Tibial artery (tissue), 4 donors: ENCODE measurements at regions not wholly inside any gene's neighbourhood (a gene's known extent, or its start where the extent isn't known, plus 50 kb on each side); places are given as distances from the start of the nearest gene placed in this dataset.

Experiments used
- DNase-seq, 2 donors: peaks; one replicate each; pipeline ENCODE4 v3.0.0-alpha.2; 2019
- H3K27ac ChIP-seq, 2 donors: fragments of 200-600 bp; sonication (generic) in 1 of 2; 1 replicate in 1 of 2; 2 replicates in 1 of 2; pipeline ENCODE4 v1.5.1; 2018 to 2019; ENCODE audit warnings: mild to moderate bottlenecking in 1 of 2
- H3K27me3 ChIP-seq, 2 donors: fragments of 200-600 bp; sonication (generic) in 1 of 2; one replicate each; pipeline versions ENCODE4 v1.5.1 to v1.6.0; 2016 to 2019
- H3K36me3 ChIP-seq, 3 donors: fragments of 200-600 bp; sonication (generic) in 2 of 3; one replicate each; pipeline ENCODE4 v1.5.1; 2016 to 2019; ENCODE audit warnings: mild to moderate bottlenecking in 2 of 3
- H3K4me1 ChIP-seq, 4 donors: fragments of 200-600 bp; sonication (generic) in 2 of 4; 1 replicate in 3 of 4; 2 replicates in 1 of 4; pipeline ENCODE4 v1.5.1; 2016 to 2019
- H3K4me3 ChIP-seq, 2 donors: fragments of 200-600 bp; sonication (generic) in 1 of 2; 1 replicate in 1 of 2; 2 replicates in 1 of 2; pipeline ENCODE4 v1.5.1; 2018 to 2019; ENCODE audit warnings: mild to moderate bottlenecking in 2 of 2
- H3K9me3 ChIP-seq, 3 donors: fragments of 200-600 bp; sonication (generic) in 1 of 3; one replicate each; pipeline ENCODE4 v1.5.1; 2016 to 2019
- CTCF ChIP-seq, 2 experiments: fragments of 200-600 bp in 1 of 2; fragments of 450-650 bp in 1 of 2; IDR thresholded peaks; one replicate each; pipeline ENCODE4 v1.5.1; 2017 to 2019; ENCODE audit warnings: antibody characterized with exemption in 2 of 2, mild to moderate bottlenecking in 1 of 2, moderate library complexity in 1 of 2
- intact Hi-C: fragments of 100-400 bp; cut with DNase I; formaldehyde crosslinking; loops from one replicate; pipeline ENCODE4 v1.15.0; 2023; ENCODE audit warnings: low total_unique reads

GRCh38 chr4:31272331-31273061 is 552.3 kb downstream of the PCDH7 start:
- no peak for TF ChIP-seq CTCF (IDR thresholded peaks at IDR 0.05)
- no peaks in the 10 kb centered on the region for H3K4me1 ChIP-seq
- intact Hi-C loops: no loop called here
- no peak overlapping the region for H3K27ac ChIP-seq
- H3K27me3 ChIP-seq: no peaks in the 10 kb centered on the region
- DNase-seq: no peak
- H3K36me3 ChIP-seq: no peaks in the 10 kb centered on the region
- no peaks in the 10 kb centered on the region for H3K9me3 ChIP-seq
- H3K4me3 ChIP-seq: no peak overlapping the region

- Histone ChIP-seq H3K9me3 (no peaks in the 10 kb centered on the region), H3K36me3 (no peaks in the 10 kb centered on the region), H3K4me3 (no peak overlapping the region), H3K27ac (no peak overlapping the region), H3K27me3 (no peaks in the 10 kb centered on the region), H3K4me1 (peaks cover 0 to 5% (median 0%) of the 10 kb centered on the region in 4 donors)
- intact Hi-C loops: no loop called here
- DNase-seq: no peak
- TF ChIP-seq CTCF (IDR thresholded peaks at IDR 0.05): no peak
Measured at GRCh38 chr4:31275906-31276305, 555.7 kb downstream of the PCDH7 start.

- H3K4me1 ChIP-seq: peaks cover 0 to 4% (median 0%) of the 10 kb centered on the region in 4 donors
- H3K4me3 ChIP-seq: no peak overlapping the region
- intact Hi-C loops: no loop called here
- no peaks in the 10 kb centered on the region for H3K36me3 ChIP-seq
- no peak overlapping the region for H3K27ac ChIP-seq
- H3K27me3 ChIP-seq: no peaks in the 10 kb centered on the region
- TF ChIP-seq CTCF (IDR thresholded peaks at IDR 0.05): no peak
- no peak for DNase-seq
- no peaks in the 10 kb centered on the region for H3K9me3 ChIP-seq
Measured at GRCh38 chr4:31283679-31284078, 563.5 kb downstream of the PCDH7 start.

- H3K36me3 ChIP-seq: no peaks in the 10 kb centered on the region
- H3K4me1 ChIP-seq: no peaks in the 10 kb centered on the region
- no peak overlapping the region for H3K27ac ChIP-seq
- no peak for DNase-seq
- no peaks in the 10 kb centered on the region for H3K9me3 ChIP-seq
- intact Hi-C loops: no loop called here
- TF ChIP-seq CTCF (IDR thresholded peaks at IDR 0.05): no peak
- no peaks in the 10 kb centered on the region for H3K27me3 ChIP-seq
- no peak overlapping the region for H3K4me3 ChIP-seq
Measured at GRCh38 chr4:31290836-31291235, 570.7 kb downstream of the PCDH7 start.

GRCh38 chr4:31291238-31291637 is 571.1 kb downstream of the PCDH7 start:
- DNase-seq: no peak
- no peak overlapping the region for H3K27ac ChIP-seq

More at GRCh38 chr4:31291238-31291637, 571.1 kb downstream of the PCDH7 start:
- H3K4me3 ChIP-seq: no peak overlapping the region
- H3K36me3 ChIP-seq: no peaks in the 10 kb centered on the region
- intact Hi-C loops: no loop called here
- H3K9me3 ChIP-seq: no peaks in the 10 kb centered on the region
- no peak for TF ChIP-seq CTCF (IDR thresholded peaks at IDR 0.05)
- no peaks in the 10 kb centered on the region for H3K4me1 ChIP-seq
- no peaks in the 10 kb centered on the region for H3K27me3 ChIP-seq
